NCI-H2227 treated with DMSO at 0.1 percent for 48 hours (cell line): ENCODE measurements at regions not wholly inside any gene's neighbourhood (a gene's known extent, or its start where the extent isn't known, plus 50 kb on each side); places are given as distances from the start of the nearest gene placed in this dataset.
A peak's percentile ranks its signal among the peaks of the same experiment; 100 is the strongest.

Experiments
- DNase-seq: peaks from one replicate; lab custom pipeline; 2025; lab: John Stamatoyannopoulos, UW

DNA sequence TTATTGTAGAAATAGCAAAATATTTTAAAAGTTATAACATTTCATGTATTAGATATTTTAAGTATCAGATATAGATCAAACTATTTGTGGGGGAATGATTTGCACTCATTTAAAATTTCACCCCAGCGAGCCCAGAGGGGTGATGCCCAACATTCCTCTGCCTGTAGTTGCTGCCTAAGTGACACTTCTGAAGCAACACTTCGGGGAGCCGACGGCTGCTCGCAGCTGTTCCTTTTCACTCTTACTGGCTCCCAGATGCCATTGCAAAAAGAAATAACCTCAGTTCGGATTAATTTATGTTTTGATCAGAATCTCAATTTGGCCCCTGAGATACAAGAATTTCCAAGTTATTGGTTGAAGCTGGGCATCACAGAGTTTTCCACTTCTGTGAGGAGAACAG is 603.8 kb downstream of the PLCL1 start:
- DNase-seq: no peak

DNA sequence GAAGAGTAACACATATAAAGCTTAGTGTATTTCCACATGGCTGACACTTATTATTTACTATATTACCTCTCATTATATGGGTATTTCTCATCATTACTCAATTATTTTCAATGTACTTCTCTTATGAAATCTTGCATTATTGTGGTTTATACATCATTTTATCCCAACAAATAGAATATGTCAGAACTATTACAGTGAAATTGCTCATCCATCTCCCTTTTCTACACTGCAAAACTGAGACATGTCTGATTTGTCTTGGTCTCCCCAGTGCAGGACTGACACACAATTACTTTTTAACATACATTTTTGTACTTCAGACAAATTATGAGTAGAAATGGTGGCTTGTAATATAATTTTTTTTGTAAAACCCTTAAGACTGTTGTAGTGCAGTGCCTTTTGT is 600.9 kb downstream of the PLCL1 start:
- DNase-seq: no peak

DNA sequence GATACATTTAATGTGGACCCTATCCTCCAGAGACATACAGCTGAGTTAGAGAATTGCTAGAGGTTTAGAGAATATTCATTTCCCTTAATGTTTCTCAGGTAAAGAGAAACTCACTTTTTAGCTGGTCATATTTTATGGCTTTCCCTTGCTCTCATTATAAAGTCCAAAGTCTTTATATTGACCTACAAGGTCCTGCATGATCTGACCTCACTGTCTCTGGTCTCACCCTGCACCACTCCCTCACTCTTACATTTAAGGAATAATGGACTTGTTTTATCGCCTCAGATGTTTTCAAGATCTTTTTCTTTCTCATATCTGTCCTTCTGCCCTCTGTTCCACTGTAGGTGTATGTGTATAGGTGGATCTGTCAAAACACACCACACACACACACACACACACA is 597.3 kb downstream of the PLCL1 start:
- no peak for DNase-seq

DNA sequence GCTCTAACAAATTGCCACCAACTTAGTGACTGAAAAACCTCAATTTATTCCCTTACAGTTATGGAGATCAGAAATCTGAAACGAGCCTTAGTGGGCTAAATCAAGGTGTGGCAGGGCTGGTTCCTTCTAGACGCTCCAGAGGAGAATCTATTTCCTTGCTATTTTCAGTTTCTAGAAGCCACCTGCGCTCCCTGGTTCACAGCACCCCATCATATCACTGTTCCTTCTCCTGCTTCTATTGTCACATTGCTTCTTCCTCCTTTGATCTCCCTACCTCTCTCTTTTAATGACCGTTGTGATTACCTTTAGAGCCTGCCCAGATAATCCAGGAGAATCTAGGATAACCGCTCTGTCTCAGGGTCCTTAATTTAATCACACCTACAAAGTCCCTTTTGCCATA is 596.6 kb downstream of the PLCL1 start:
- DNase-seq: no peak

DNA sequence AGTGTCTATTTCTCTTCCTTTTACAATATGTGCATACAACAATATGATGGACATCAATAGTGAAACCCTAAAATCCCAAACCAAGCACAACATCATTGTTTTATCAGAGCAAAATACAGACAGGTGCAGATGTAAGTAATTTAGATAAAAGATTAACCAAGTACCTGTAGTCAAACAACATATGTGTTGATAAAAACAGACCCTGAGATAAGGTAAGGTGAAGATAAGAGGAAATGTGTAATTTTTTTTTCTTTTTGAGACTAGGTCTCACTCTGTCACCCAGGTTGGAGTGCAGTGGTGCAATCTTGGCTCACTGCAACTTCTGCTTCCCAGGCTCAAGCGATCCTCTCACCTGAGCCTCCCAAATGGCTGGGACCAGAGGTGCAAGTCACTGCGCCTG is 589.8 kb downstream of the PLCL1 start:
- DNase-seq: no peak

DNA sequence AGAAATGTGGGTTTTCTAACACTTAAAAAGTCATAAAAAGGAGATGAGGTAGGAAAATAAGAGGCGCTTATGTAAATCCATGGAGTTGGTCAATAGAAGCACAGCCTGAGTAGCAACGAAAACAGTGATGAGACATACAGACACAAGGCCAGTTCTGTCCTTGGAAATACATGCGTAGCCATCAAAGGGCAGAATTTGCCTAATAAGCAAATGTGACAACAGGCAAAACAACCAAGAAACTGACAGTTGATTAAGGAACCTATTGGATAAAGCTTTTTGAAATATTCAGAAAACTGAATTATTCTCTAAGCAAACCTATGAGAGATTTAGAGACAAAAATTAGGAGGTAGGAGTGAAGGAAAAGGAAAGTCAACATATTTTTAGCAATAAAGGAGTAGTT is 586.3 kb downstream of the PLCL1 start:
- DNase-seq: no peak

DNA sequence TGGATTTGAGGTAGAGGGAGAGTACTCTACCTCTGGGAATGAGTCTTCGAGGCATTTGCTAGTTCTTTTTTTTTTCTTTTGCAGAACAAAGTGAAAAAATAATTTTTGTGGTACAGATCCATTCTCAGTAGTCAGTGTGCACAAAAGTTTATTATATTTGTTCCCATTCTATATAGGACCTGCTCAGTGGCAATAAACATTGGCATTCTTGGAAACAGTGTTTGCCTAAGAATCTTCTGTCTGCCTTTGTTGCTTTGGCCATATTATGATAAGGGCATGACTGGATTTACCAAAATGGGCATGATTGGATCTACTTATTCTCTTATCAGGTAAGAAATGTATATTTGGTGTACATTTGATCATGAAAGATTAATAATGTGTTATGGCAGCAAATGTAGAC is 583.3 kb downstream of the PLCL1 start:
- DNase-seq: no peak

DNA sequence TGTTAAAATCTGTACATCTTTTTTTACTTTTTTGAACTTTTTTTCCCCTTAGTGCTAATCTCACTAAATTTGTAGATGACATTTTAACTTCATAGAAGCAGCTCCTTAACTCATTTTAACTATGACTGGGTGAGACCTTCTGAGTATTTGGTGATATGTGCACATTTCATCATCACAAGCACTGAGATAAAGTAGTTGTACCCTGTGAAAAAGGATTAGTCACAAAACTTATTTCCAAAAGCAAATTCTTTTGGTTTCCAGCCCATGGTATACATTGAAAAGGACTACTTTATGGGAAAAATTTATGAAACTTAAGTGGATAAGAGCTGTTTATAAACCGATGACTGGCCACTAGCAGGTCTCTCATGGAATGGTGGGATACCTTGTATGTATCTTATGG is 581.5 kb downstream of the PLCL1 start:
- no peak for DNase-seq

DNA sequence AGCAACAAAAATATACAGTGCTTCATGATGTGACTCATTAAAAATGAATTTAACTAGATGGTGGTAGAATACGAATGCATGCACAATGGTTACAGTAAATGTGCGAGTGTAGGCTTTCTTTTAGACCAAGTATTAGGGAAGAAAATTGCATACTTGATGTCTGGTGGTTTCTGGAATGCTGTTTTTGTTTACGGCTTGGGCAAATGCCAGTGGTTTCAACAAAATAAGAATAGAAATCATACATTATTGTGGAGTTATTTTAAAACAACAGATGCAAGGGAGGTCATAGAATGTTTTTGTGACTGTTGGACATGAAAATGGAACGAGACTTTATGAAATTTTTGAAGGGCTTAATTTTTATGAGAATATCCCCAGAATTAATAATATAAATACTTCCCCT is 580.9 kb downstream of the PLCL1 start:
- no peak for DNase-seq

DNA sequence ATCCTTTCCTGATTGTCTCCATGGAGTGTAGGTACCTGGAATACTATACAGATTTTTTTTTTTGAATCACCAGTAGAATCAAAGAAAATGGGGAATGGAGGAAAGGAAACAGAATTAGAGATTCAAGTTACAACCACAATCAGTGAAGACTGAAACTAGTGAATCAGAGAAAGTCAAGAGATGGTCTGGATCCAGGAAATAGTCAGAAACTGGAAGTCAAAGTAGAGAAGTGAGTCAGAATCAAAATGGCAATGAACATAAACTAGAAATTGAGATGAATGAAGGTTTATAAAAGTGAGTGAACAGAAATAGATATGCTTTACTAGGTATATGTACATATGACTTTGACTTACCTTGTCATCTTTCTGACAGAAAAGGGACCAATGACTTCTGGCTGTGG is 579.0 kb downstream of the PLCL1 start:
- no peak for DNase-seq

DNA sequence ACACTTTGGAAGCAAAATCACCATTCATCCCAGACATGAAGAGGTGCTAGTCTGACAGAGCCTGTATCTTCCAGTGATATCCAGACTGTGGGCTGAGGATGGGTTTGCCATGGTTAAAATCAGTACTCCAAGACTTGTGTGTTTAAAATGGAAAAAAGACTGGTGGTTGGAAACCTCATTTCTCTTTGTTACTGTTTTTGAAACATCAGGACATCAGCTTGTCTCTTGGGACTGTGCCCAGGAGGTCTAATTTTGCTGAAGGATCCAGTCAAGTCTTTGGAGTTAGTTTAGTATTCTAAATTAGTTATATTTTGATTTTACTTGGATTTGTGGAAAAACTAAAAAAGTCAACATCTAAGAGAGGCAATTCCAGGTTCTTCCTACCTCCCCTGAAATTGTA is 578.4 kb downstream of the PLCL1 start:
- DNase-seq: no peak

DNA sequence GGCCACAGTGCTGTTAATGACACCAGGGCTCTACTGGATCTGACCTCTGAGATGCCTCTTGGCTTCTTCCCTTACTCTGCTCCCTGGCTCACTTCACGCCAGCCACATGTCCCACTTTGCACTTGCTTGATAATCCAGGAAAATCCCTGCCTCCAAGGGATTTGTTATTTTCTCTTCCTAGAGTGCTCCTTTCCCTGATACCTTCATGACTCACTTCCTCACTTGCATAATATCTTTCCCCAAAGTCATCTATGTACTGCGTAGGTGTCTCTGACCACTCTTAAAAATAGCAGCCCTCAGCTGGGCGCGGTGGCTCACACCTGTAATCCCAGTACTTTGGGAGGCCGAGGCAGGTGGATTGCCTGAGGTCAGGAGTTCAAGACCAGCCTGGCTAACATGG is 572.3 kb downstream of the PLCL1 start:
- no peak for DNase-seq

DNA sequence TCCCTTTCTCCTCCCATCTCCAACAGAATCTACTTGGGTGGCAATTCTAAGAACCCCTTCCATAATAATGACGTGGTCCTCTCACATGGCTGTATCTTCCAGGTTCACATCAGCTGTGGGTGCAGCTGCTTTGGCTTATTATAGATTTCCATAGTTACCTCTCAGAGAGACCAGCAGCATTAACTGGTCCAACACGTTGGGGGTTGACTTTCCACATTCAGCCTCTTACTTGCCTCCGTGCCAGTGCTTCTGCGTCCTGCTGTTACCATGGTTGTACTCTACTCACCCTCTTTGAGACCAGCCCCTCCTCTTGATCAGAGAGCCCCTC is 570.7 kb downstream of the PLCL1 start:
- DNase-seq: no peak

DNA sequence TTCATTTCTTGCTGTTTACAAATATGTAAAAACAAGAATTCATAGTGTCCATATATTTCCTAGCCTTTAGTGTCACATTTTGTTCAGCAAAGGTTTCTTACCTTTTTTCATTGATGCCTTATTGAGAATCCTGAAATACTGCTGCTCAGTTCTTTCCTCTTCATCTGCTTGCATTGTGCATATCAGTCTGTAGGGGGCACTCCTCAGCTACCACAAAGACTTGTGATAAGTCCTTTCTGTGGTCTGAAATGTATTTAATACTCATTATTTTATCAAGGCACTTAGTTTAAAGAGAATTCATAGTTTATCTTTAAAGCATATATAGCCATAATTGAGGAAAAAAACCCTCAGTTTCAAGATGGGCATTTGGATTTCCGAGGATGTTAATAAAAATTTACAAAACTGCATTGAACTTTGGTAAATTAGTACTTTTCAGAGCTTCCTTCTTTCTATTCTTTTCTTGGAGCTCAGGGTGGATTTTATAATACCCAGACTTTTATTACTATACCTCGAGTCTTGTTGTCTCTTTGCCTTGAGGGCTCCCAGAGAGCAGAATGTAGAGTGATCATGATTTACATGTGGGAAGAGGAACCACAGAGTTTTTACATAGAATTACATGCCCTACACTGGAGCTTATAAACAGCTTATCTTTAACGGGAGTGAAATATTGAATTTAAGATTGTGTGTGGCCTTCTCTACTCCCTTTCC is 570.1 kb downstream of the PLCL1 start:
- DNase-seq: peak; percentile 24

DNA sequence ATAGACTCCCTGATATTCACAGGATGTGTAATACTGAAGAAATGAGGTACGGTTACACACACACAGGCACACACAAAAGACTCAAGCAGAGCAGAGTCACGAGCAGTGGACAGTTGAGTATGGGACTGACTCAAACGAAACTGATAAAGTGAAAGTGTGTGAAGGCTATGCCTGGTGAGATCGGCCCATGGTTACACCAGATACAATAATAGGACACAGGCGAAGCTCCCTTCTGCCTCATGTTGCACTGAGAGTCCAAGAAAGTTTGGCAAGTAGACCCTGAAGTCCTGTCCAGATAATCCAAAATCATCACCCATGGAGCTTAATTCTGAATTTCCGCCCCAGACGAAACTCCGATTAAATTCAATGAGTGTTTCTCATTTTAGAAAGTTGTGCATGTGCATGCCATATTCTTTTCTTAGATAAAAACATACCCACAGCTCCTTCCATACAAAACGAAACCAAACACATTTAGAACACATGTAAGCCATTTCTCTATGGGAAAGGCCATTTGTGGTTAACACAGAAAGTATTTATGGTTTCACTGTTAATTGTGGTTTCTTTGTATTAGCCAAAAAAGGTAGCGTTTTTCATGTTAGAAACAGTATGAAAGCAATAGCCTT is 567.6 kb downstream of the PLCL1 start:
- no peak for DNase-seq

DNA sequence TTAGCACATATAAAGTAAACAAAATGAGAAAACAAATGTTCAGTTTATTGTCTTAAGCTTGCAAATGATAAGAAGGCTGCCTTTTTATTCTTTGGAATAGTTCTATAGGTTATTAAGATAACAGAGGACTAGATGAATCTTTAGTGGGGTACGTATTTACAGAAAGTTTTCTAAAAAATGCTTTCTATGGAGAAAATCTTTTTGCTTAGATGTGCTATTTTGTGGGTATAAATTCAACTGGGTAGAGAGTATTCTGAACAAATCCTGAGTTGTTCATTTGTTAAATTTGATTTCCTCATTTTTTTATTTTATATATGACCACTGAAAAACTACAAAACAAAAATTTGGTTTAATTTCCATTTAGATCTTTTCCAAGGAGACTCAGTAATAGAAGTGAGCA is 566.9 kb downstream of the PLCL1 start:
- DNase-seq: no peak

DNA sequence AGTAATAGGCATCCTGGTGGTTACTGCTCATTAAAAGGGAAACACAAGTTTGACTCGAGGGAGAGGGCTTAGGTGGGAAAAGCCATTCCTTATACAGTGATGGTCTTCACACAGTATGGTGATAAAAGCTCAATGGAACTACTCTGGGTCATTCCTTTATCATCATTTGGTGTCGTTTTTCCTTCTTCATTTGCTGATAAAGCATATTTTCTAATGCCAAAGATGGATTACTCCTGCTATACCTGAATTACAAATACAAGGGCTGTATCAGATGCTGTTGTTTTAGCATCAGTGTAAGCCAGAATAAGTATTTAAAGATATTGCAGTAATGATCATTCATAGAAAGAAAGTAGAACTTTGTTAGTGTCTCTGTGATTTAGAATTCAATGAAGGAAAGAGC is 563.7 kb downstream of the PLCL1 start:
- DNase-seq: no peak

DNA sequence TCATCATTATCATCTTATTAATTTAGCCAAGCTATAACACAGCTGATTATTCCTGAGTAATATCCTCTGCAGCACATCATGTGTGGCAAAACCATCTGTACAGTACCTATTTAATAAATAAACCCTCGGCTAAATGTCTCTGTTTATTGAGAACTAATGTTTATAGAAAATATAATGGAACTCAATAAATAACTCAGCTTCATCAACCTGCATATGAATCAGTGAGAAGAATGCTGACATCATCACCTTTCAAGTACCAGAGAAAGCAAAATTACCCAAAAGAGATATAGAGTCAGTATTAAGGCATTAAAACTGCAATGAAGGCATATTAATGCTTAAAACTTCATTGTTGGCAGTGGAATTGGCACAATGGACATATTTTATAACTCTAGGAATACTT is 558.3 kb downstream of the PLCL1 start:
- DNase-seq: no peak

DNA sequence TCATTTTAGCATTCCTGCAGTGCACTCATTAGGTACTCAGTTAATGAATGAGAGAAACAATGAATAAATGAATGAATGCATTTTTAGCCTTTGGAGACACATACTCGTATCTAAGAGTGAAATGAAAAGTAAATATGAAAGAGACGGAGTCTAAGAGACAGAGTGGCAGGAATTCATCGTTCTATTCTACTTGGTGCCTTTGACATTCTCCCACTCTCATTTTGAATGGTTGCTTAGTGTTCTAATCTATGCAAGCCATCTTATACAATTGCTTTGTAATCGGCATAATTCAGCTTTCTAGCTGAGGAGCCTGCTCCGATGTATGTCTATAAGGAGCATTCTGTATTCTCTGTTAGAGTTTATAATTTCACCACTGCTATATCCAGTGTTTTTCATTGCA is 554.9 kb downstream of the PLCL1 start:
- DNase-seq: no peak

DNA sequence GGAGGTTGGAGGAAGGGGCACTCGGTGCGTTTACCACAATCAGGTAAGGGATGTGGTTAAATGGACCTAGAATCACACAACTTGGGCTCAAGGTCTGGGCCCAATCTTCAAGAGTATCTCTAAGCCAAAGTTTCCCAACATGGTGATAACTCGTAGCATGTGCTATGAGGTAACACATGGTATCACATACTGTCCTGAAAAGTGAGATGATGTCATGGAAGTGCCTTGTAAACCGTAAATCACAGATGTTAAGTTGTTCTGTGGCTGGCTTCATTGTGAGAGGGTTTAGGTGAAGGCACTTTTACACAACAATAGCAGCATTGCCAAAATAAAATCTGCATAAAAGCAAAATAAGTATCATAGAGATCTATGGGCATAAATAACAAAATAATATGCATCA is 551.8 kb downstream of the PLCL1 start:
- no peak for DNase-seq

DNA sequence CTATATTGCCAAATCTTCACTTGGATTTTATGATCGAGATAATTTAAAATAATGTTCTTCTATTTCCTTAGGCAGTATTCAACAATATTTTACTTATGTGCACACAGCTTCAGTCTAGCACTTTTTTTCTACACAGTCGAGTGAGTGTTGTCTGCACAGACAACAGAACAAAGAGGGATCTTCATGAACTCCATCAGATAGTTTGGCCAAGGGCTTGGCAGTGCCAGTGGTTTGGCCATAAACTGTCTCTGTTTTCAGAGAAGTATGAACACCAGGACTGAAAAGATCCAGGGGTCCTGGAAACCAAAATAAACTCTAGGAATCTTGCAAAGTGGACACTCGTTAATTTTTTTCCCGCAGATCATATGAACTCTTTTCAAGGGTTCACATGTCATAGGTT is 547.3 kb downstream of the PLCL1 start:
- no peak for DNase-seq

DNA sequence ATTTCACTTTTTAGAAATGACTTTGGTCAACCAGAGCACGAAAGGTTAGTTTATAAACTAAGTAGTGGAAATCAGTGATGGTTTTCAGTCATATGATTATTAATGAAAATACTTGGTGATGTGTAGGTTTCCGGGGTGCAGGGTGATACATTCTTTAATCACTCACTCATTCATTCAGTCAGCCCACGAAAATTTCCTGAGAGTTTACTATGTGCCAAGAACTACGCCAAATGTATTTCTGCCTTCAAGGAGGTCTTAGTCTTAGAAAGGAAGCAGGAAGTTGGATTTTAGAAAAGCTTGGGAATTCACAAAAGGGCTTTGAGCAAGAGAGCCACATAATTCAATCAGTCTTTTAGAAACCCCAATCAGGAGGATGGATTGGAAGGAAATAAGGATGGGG is 543.6 kb downstream of the PLCL1 start:
- DNase-seq: no peak

DNA sequence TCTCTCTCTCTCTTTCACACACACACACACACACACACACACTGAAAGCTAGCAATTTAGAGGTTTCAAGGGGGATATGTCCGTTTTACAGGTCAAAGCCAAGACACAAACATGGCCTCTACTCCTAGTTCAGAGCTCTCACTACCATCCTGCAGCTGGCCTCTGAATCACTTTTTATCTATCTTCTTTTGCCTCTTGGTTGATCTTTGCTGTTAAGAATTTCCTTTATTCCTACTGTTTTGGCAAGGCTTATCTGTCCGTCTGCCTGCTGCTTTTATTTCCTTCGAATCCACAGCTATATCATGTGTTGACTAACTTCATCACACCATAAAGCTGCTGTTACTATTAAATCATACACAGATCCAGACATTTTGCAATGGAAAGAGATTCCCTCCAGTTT is 543.0 kb downstream of the PLCL1 start:
- DNase-seq: no peak

DNA sequence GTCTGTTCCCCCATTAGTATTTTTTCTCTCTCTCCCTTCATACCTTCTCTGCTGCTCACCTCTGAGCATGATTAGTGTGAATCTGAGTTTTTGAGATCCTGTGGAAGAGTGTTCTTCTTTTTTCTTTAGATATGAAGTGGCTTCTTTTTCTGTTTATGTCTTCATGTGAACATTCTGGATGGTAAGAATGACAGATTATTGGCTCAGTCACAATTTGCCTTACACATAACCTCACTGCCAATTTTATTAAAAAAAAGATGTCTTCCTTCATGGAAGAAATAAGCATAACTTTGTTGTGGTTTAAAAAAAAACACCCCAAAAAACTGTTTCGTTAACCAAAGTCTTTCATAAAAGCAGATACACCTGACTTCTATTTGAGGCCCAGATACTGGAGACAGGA is 539.1 kb downstream of the PLCL1 start:
- no peak for DNase-seq

DNA sequence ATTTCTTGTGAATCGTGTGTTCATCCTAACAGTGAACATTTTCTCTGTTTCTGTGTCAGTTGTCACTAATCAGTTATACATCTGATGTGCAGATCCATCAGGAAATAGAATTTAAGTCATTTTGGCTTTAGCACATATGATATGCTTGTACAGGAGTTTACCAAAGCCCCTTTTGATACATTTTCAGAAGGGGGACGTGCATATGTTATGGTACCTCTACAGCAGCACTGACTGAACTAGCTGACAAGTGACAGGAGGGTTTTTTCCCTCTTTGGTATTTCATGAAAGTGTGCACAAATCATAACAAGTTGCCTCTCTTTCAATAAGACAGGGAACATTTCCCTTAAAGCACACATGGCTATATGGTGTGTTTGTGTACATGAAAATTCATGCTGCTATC is 536.5 kb downstream of the PLCL1 start:
- DNase-seq: no peak
